GM20000 (cell line): ENCODE measurements at regions not wholly inside any gene's neighbourhood (a gene's known extent, or its start where the extent isn't known, plus 50 kb on each side); places are given as distances from the start of the nearest gene placed in this dataset.

Experiments used
- DNase-seq: peaks from one replicate; pipeline ENCODE4 v3.0.0; 2012; ENCODE audit warnings: low spot score
- TF ChIP-seq, protein P1 (sequence below): IDR thresholded peaks from 2 replicates; pipeline ENCODE4 v1.5.1; 2012; ENCODE audit warnings: mild to moderate bottlenecking, control low read depth; ENCODE audit errors: extremely low read depth, missing control alignments

DNA sequence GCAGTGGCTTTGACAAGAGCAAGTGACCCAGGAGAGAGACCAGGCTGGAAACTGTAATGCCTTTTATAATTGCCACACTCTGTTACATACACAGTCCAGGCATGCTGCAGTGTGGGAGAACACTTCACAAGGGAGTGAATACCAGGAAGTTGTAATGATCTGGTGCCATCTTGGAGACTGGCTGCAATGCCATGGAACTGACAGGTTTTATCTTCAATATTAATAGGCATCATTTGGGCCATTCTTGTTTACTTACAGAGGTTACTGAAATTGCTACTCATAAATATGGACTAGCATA is 274.3 kb downstream of the AUH start:
- TF ChIP-seq, protein P1, sequence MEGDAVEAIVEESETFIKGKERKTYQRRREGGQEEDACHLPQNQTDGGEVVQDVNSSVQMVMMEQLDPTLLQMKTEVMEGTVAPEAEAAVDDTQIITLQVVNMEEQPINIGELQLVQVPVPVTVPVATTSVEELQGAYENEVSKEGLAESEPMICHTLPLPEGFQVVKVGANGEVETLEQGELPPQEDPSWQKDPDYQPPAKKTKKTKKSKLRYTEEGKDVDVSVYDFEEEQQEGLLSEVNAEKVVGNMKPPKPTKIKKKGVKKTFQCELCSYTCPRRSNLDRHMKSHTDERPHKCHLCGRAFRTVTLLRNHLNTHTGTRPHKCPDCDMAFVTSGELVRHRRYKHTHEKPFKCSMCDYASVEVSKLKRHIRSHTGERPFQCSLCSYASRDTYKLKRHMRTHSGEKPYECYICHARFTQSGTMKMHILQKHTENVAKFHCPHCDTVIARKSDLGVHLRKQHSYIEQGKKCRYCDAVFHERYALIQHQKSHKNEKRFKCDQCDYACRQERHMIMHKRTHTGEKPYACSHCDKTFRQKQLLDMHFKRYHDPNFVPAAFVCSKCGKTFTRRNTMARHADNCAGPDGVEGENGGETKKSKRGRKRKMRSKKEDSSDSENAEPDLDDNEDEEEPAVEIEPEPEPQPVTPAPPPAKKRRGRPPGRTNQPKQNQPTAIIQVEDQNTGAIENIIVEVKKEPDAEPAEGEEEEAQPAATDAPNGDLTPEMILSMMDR: no peak
- no peak for DNase-seq

DNA sequence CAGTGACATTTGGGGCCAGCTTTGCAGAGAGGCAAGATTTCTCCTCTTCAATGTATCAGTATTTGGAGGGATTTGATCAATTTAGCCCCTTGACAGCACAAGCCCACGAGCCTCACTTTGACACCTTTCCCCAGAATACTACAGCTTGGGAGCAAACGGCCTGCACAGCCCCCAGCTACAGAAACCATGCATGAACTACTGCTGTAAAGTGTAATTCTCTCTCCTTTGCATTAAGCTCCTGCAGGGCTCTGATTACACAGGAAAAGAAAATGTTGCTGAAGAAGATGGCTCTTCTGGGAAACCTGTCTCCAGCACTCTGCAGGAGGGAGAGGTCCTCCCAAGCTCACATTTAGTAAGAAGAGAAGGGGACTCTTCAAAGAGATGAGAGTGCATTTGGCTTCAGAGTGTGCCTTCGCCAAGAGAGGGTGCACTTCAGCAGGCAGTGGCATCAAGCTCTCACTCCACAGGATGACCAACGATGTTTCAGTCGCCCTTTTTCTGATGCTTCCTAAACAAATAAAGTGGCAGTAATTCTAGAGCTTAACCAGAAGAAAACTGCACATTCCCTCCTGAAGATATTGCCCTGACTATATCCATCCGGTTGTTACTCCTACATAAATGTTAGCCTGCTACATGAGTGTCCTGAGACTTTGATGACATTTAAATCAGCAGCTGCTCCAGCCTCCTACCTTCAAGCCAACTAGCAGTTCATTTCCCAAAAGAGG is 272.2 kb downstream of the AUH start:
- TF ChIP-seq, protein P1: peak; percentile 53
- DNase-seq: peak; percentile 54

DNA sequence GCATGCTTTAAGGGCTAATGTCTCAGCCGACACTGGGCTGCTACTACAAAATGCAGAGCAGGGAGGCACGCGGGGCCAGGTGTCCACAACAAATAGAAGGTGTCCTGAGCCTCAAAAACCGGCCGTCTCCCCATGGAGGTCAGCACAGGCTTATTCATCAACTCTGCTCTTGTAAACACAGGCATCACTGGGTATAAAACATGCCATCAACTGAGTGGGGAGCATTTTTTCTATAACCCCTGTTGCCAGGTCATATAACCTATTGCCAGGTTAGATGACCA is 271.6 kb downstream of the AUH start:
- TF ChIP-seq, protein P1: no peak
- no peak for DNase-seq

DNA sequence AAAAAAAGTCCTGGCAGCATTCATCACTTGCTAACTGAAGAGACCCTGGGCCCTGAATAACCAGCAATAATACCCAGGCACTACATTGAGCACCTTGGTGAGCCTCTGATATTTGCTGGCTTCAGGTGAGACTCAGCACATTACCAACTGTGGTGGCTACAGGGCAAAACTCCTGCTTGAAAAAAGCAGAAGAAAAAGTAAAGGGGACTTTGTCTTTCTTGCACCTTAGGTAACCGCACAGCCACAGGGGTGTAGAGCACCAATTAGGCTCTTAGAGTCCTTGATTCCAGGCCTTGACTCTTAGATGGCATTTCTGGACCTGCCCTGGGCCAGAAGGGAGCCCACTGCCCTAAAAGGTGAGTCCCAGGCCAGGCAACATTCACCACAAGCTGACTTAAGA is 269.5 kb downstream of the AUH start:
- DNase-seq: no peak
- TF ChIP-seq, protein P1: no peak

DNA sequence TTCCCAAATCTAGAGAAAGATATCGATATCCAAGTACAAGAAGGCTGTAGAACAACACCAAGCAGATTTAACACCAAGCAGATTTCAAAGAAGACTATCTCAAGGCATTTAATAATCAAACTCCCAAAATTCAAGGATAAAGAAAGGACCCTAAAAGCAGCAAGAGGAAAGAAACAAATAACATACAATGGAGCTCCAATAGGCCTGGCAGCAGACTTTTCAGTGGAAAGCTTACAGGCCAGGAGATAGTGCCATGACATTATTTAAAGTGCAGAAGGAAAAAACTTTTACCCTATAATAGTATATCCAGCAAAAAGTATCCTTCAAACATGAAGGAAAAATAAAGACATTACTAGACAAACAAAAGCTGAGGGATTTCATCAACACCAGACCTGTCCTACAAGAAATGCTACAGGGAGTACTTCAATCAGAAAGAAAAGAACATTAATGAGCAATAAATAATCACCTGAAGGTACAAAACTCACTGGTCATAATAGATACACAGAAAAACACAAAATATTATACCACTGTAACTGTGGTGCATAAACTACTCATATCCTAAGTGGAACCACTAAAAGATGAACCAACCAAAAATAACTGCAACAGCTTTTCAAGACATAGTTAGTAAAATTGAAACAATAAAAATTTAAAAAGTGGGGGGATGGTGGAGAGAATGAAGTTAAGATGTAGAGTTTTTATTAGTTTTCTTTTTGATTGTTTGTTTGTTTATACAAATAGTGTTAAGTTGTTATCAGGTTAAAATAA is 267.2 kb downstream of the AUH start:
- TF ChIP-seq, protein P1: no peak
- no peak for DNase-seq

DNA sequence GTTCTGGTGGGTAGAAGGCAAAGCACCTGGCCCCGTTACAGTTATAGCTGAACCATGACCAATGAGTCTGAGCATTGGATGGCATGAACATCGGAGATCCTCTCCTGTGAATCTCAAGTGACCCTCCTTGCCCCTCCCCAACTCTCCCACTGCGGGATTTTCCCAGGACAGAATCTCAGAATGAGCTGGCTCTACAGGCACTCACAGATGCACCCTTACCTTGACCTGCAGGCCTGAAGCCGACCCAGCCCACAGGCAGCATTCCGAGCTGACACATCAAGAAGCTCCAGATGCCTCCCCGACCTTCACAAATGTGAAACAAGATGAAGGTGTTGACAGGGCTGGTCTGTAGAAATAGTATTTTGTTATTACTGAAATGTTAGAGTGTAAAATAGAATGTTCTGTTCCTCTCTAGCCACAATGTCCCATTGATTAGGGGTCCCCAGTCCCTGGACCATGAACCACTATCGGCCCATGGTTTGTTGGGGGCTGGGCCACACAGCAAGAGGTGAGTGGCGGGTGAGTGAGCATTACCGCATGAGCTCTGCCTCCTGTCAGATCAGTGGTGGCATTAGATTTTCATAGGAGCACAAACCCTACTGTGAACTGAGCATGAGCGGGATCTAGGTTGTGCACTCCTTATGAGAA is 263.4 kb downstream of the AUH start:
- DNase-seq: no peak
- TF ChIP-seq, protein P1: no peak

DNA sequence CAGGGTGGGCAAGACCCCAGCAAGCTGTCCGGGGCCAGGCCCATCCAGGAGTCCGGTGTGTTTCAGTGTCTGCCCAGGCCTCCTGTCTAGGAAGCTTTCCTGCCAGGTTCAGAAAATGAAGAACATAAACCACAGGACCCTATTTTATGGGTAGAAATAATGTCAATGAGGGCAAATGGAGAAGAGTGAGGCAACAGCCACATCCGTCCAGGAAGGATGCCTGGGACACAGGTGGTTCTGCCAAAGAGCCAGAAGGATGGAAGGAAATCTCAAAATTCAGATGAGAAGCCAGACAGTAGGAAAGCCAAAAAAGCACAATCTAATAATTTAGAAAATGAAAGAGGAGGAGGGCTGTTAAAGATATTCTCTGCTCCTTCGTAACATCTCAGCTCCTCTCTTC is 262.3 kb downstream of the AUH start:
- TF ChIP-seq, protein P1: no peak
- DNase-seq: no peak
